Endothelial cell of umbilical vein (primary cell): ENCODE measurements at regions not wholly inside any gene's neighbourhood (a gene's known extent, or its start where the extent isn't known, plus 50 kb on each side); places are given as distances from the start of the nearest gene placed in this dataset.

ENCODE experiments used
- BruUV-seq: library from RNA; stranded (reverse); fragments of 400-500 nt; replicated peaks from 2 replicates; lab custom pipeline; 2021; lab: Mats Ljungman, UMichigan
- CTCF ChIA-PET: fragments of 300-600, 350-600 bp; sonication (Branson Sonifier 250); formaldehyde crosslinking; loops from one replicate; lab custom pipeline; 2021; ENCODE audit warnings: antibody characterized with exemption, inconsistent platforms; lab: Charles Lee
- POLR2A ChIA-PET: fragments of 300-600, 350-600 bp; sonication (Branson Sonifier 250); formaldehyde crosslinking; loops from one replicate; lab custom pipeline; 2021; ENCODE audit warnings: antibody characterized with exemption, inconsistent platforms; lab: Charles Lee
- DNase-seq: peaks from one replicate; pipeline ENCODE4 v3.0.0-alpha.2; 2011; ENCODE audit warnings: low read depth, low spot score
- FAIRE-seq: peaks from 2 replicates; lab custom pipeline; 2011; peaks lifted over from hg19 to GRCh38; lab: Jason Lieb, UNC
- H2AFZ ChIP-seq: 2 replicates; pipeline ENCODE4 v1.6.0; 2012; ENCODE audit warnings: low read depth, low read length, control low read depth, inconsistent platforms
- H3K27ac ChIP-seq: 2 replicates; pipeline ENCODE4 v1.5.1; 2011; ENCODE audit warnings: low read depth, mild to moderate bottlenecking, control low read depth, low read length, moderate library complexity; ENCODE audit not compliant: insufficient read depth
- H3K27me3 ChIP-seq, 2 experiments: 2 replicates each; pipeline versions ENCODE4 v1.6.0 to v1.6.1; 2011; ENCODE audit warnings: low read length in 2 of 2, mixed read lengths in 1 of 2; ENCODE audit not compliant: control insufficient read depth in 2 of 2, insufficient read depth in 2 of 2
- H3K36me3 ChIP-seq, 2 experiments: 2 replicates in 1 of 2; 3 replicates in 1 of 2; pipeline ENCODE4 v1.5.1; 2011; ENCODE audit warnings: low read length in 2 of 2, mild to moderate bottlenecking in 1 of 2, moderate library complexity in 1 of 2; ENCODE audit not compliant: control insufficient read depth in 2 of 2, insufficient read depth in 2 of 2; ENCODE audit errors: extremely low read depth in 1 of 2
- H3K4me1 ChIP-seq: 3 replicates; pipeline ENCODE4 v1.5.1; 2011; ENCODE audit warnings: mild to moderate bottlenecking, low read length; ENCODE audit not compliant: control insufficient read depth, insufficient read depth; ENCODE audit errors: extremely low read depth
- H3K4me2 ChIP-seq: 2 replicates; pipeline ENCODE4 v1.6.1; 2011; ENCODE audit warnings: low read length, control low read depth, mixed read lengths; ENCODE audit not compliant: insufficient read depth
- H3K4me3 ChIP-seq, 3 experiments: fragments of 200-600 bp in 1 of 3; sonication (generic), shearing (Covaris generic) in 1 of 3; replicated peaks in 1 of 3; 2 replicates each; pipeline ENCODE4 v1.5.1; 2011 to 2016; ENCODE audit warnings: control low read depth in 3 of 3, low read length in 3 of 3, mild to moderate bottlenecking in 2 of 3, inconsistent platforms in 1 of 3, low read depth in 1 of 3, moderate library complexity in 1 of 3; ENCODE audit not compliant: insufficient read depth in 1 of 3
- H3K79me2 ChIP-seq: 2 replicates; pipeline ENCODE4 v1.6.0; 2012; ENCODE audit warnings: low read length, inconsistent platforms; ENCODE audit not compliant: control insufficient read depth, insufficient read depth
- H3K9ac ChIP-seq: replicated peaks from 2 replicates; pipeline ENCODE3; 2011; ENCODE audit warnings: low read length, control low read depth; ENCODE audit not compliant: insufficient read depth; ENCODE audit errors: extremely low read depth
- H3K9me1 ChIP-seq: replicated peaks from 3 replicates; pipeline ENCODE4 v1.6.0; 2011; ENCODE audit warnings: mild to moderate bottlenecking, low read length; ENCODE audit not compliant: control insufficient read depth, insufficient read depth; ENCODE audit errors: extremely low read depth
- H3K9me3 ChIP-seq: replicated peaks from 2 replicates; pipeline ENCODE4 v1.5.1; 2012; ENCODE audit warnings: low read length, inconsistent platforms; ENCODE audit not compliant: control insufficient read depth, insufficient read depth
- H4K20me1 ChIP-seq: replicated peaks from 2 replicates; pipeline ENCODE3; 2011; ENCODE audit warnings: mild to moderate bottlenecking, low read length; ENCODE audit not compliant: control insufficient read depth, insufficient read depth; ENCODE audit errors: extremely low read depth
- EZH2 ChIP-seq: IDR thresholded peaks from 2 replicates; pipeline ENCODE4 v1.6.1; 2012; ENCODE audit warnings: borderline replicate concordance, low read depth, mild to moderate bottlenecking, moderate library complexity, low read length, inconsistent platforms; ENCODE audit not compliant: severe bottlenecking
- FOS ChIP-seq: IDR thresholded peaks from 2 replicates; pipeline ENCODE4 v1.6.1; 2011; ENCODE audit warnings: mild to moderate bottlenecking, low read length, moderate library complexity, borderline replicate concordance; ENCODE audit not compliant: insufficient read depth
- GATA2 ChIP-seq: IDR thresholded peaks from 2 replicates; pipeline ENCODE4 v1.7.0; 2011; ENCODE audit warnings: low read depth, mild to moderate bottlenecking, moderate library complexity, mixed read lengths, low read length; ENCODE audit not compliant: insufficient read length, insufficient read depth
- JUN ChIP-seq: IDR thresholded peaks from 2 replicates; pipeline ENCODE4 v1.6.1; 2011; ENCODE audit warnings: borderline replicate concordance, low read depth; ENCODE audit not compliant: insufficient read length, insufficient read depth
- MYC ChIP-seq: IDR thresholded peaks from one replicate; pipeline ENCODE4 v1.6.1; 2011; ENCODE audit warnings: mild to moderate bottlenecking, low read depth, low read length
- POLR2A ChIP-seq: IDR thresholded peaks from 2 replicates; pipeline ENCODE4 v1.6.1; 2012; ENCODE audit warnings: low read depth, mild to moderate bottlenecking, control low read depth, low read length
- POLR2AphosphoS5 ChIP-seq: IDR thresholded peaks from 2 replicates; pipeline ENCODE4 v1.6.1; 2012; ENCODE audit warnings: low read depth, mild to moderate bottlenecking, control low read depth, low read length, moderate library complexity; ENCODE audit not compliant: insufficient read depth
- dilution Hi-C: fragments of 300-500 bp; cut with MboI; formaldehyde crosslinking; loops from one replicate; pipeline ENCODE4 v1.15.0; 2019; ENCODE audit warnings: low sequenced_read_pairs; ENCODE audit not compliant: extremely low pct_ligation_motif_present
- intact Hi-C: fragments of 100-400 bp; cut with micrococcal nuclease; formaldehyde crosslinking; loops from one replicate; pipeline ENCODE4 v1.10.0; 2022
- TF ChIP-seq, protein P1 (sequence below): IDR thresholded peaks from 2 replicates; pipeline ENCODE4 v1.6.1; 2011; ENCODE audit not compliant: insufficient read depth, insufficient read length
- TF ChIP-seq, protein P2 (sequence below), 2 donors: IDR thresholded peaks; 1 replicate in 1 of 2; 2 replicates in 1 of 2; pipeline ENCODE4 v1.5.1; 2011; ENCODE audit warnings: low read length in 2 of 2, mild to moderate bottlenecking in 2 of 2, moderate library complexity in 2 of 2, control low read depth in 1 of 2, inconsistent platforms in 1 of 2, low read depth in 1 of 2; ENCODE audit not compliant: insufficient read depth in 1 of 2; ENCODE audit errors: extremely low read depth in 1 of 2

DNA sequence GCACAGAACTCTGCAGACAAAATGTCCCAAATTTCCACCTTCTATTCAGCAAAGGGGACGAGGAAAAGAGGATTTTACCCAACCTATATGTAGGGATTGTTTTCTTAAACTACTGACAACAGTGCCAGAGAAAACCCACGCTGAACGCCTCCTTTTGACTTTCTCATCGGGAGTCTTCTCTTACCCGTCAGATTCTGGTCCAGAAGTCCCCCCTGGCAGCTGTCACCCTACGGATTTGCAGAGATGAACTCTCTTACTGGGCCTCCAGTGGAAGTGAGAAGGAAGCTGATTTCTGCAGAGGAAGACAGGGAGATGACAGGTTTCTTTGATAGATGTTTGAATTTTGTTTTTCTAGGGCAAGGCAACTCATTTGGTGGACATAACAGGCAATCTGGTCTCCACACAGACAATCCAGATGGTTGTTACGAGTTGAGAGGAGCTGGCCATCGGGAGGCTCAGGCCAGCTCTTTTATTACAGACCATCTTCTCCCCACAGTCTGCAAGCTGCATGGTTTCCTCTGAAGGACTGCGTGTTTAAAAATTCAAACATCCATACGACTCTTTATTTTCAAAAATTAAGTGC lies 804.3 kb downstream of the RNF144A start:
- no peak for FAIRE-seq
- TF ChIP-seq POLR2AphosphoS5 (no peak), POLR2A (no peak), GATA2 (no peak), EZH2 (no peak)
- Histone ChIP-seq H3K79me2 (no peaks in the 10 kb centered on the region), H3K27me3 (no peaks in the 10 kb centered on the region), H4K20me1 (no peaks in the 10 kb centered on the region), H3K9me1 (no peaks in the 10 kb centered on the region), H3K9me3 (peaks cover 5% of the 10 kb centered on the region), H3K4me3 (no peak overlapping the region), H3K36me3 (no peaks in the 10 kb centered on the region), H3K27ac (no peak overlapping the region), H3K9ac (no peak overlapping the region), H3K4me2 (no peak overlapping the region), H3K4me1 (no peaks in the 10 kb centered on the region), H2AFZ (no peak overlapping the region)
- BruUV-seq, result no TSS peak
- intact Hi-C loops (no loop called here), dilution Hi-C loops (no loop called here)
- CTCF ChIA-PET, result no interaction called here
- POLR2A ChIA-PET, result interaction anchor here (0.6 kb wide), 1 partner anchor 771 kb away, joined by 3 read pairs; no protein-coding TSS in a partner anchor
- no peak for DNase-seq

DNA sequence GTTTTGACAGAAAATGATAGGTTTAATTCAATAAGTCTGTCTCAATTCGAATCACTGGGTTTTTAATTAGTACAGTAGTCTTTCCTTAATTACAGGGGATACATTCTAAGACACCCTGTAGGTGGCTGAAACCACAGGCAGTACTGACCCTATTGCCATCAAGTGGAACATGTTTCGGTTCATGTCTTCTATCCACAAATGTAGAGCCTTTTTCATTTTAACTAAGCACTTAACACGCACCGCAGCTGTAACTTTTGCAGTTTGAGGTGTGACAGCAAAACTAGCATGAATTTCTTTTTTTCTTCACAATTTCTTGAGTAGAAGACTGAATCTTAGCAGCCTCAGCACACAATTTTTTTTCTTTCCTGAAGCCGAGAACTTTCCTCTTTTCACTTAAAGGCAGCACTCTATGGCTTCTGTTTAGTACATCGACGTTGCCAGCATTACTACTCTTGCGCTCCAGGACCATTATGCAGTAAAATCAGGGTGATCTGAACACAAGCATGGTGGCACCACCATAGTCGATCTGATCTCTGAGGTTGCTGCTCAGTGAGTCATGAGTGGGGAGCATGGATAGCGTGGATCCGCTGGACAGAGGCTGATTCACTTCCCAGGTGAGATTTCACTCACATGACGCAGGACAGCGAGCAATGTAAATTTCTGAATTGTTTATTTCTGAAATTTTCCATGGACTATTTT lies 805.1 kb downstream of the RNF144A start:
- Histone ChIP-seq H3K9me3 (peaks cover 5% of the 10 kb centered on the region), H3K27ac (no peak overlapping the region), H3K79me2 (no peaks in the 10 kb centered on the region), H3K9me1 (no peaks in the 10 kb centered on the region), H3K27me3 (no peaks in the 10 kb centered on the region), H3K4me1 (no peaks in the 10 kb centered on the region), H3K4me2 (no peak overlapping the region), H3K4me3 (no peak overlapping the region), H3K36me3 (no peaks in the 10 kb centered on the region), H4K20me1 (no peaks in the 10 kb centered on the region), H2AFZ (no peak overlapping the region), H3K9ac (no peak overlapping the region)
- dilution Hi-C loops (no loop called here), intact Hi-C loops (no loop called here)
- ChIA-PET POLR2A (no interaction called here), CTCF (no interaction called here)
- TF ChIP-seq EZH2 (no peak), GATA2 (no peak), MYC (no peak), JUN (no peak), FOS (no peak), POLR2AphosphoS5 (no peak), POLR2A (no peak)
- TF ChIP-seq, protein P1, sequence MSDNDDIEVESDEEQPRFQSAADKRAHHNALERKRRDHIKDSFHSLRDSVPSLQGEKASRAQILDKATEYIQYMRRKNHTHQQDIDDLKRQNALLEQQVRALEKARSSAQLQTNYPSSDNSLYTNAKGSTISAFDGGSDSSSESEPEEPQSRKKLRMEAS, result no peak
- TF ChIP-seq, protein P2, sequence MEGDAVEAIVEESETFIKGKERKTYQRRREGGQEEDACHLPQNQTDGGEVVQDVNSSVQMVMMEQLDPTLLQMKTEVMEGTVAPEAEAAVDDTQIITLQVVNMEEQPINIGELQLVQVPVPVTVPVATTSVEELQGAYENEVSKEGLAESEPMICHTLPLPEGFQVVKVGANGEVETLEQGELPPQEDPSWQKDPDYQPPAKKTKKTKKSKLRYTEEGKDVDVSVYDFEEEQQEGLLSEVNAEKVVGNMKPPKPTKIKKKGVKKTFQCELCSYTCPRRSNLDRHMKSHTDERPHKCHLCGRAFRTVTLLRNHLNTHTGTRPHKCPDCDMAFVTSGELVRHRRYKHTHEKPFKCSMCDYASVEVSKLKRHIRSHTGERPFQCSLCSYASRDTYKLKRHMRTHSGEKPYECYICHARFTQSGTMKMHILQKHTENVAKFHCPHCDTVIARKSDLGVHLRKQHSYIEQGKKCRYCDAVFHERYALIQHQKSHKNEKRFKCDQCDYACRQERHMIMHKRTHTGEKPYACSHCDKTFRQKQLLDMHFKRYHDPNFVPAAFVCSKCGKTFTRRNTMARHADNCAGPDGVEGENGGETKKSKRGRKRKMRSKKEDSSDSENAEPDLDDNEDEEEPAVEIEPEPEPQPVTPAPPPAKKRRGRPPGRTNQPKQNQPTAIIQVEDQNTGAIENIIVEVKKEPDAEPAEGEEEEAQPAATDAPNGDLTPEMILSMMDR (IDR thresholded peaks at IDR 0.05; ENCODE audit: extremely low read depth in 1 of 2, insufficient read depth in 1 of 2, low read depth in 1 of 2, low read length in 2 of 2), result no peak
- no peak for DNase-seq
- no TSS peak for BruUV-seq
- FAIRE-seq, result no peak
